Stimulated activated CD8-positive, alpha-beta memory T cell treated with anti-CD3 and anti-CD28 coated beads, Interleukin-15, amount 100 ng/mL, for 24 hours (primary cell): ENCODE measurements at regions not wholly inside any gene's neighbourhood (a gene's known extent, or its start where the extent isn't known, plus 50 kb on each side); places are given as distances from the start of the nearest gene placed in this dataset.

Experiments
- DNase-seq: peaks from one replicate; pipeline ENCODE4 v3.0.0-alpha.2; 2020; ENCODE audit warnings: low read depth

- DNase-seq = no peak
Measured at GRCh38 chr2:120881981-120882788, 146.5 kb downstream of the GLI2 start.

- DNase-seq = no peak
Measured at GRCh38 chr2:120883607-120884440, 148.2 kb downstream of the GLI2 start.

GRCh38 chr2:120884472-120885290, 149.0 kb downstream of the GLI2 start:
- no peak for DNase-seq

- DNase-seq = no peak
Measured at GRCh38 chr2:120885321-120885720, 149.7 kb downstream of the GLI2 start.

- DNase-seq = no peak
Measured at GRCh38 chr2:120885749-120886148, 150.1 kb downstream of the GLI2 start.

- no peak for DNase-seq
Measured at GRCh38 chr2:120886534-120887319, 151.1 kb downstream of the GLI2 start.

- no peak for DNase-seq
Measured at GRCh38 chr2:120887320-120887697, 151.6 kb downstream of the GLI2 start.

GRCh38 chr2:120887741-120888231, 152.1 kb downstream of the GLI2 start:
- DNase-seq = no peak

- DNase-seq = no peak
Measured at GRCh38 chr2:120888851-120889250, 153.2 kb downstream of the GLI2 start.

- no peak for DNase-seq
Measured at GRCh38 chr2:120889936-120890335, 154.3 kb downstream of the GLI2 start.

- no peak for DNase-seq
Measured at GRCh38 chr2:120890566-120891360, 155.1 kb downstream of the GLI2 start.

- no peak for DNase-seq
Measured at GRCh38 chr2:120892271-120892966, 156.8 kb downstream of the GLI2 start.

GRCh38 chr2:120892967-120893667, 157.4 kb downstream of the GLI2 start:
- no peak for DNase-seq

- no peak for DNase-seq
Measured at GRCh38 chr2:120893811-120894584, 158.3 kb downstream of the GLI2 start.

- no peak for DNase-seq
Measured at GRCh38 chr2:120894966-120895365, 159.3 kb downstream of the GLI2 start.

- DNase-seq = no peak
Measured at GRCh38 chr2:120896126-120896525, 160.5 kb downstream of the GLI2 start.

- no peak for DNase-seq
Measured at GRCh38 chr2:120896901-120897300, 161.2 kb downstream of the GLI2 start.

GRCh38 chr2:120897399-120897798, 161.7 kb downstream of the GLI2 start:
- DNase-seq = no peak

- no peak for DNase-seq
Measured at GRCh38 chr2:120898496-120898895, 162.8 kb downstream of the GLI2 start.
